Mesenchymal stem cell (in vitro differentiated cells and primary cell): ENCODE measurements at regions not wholly inside any gene's neighbourhood (a gene's known extent, or its start where the extent isn't known, plus 50 kb on each side); places are given as distances from the start of the nearest gene placed in this dataset.
A peak's percentile ranks its signal among the peaks of the same experiment; 100 is the strongest.

Experiments
- DNase-seq: peaks from one replicate; pipeline ENCODE4 v3.0.0-alpha.2; 2013
- H2AFZ ChIP-seq: one replicate; pipeline ENCODE4 v1.6.1; 2013; ENCODE audit warnings: low read depth, mild to moderate bottlenecking, control low read depth, inconsistent platforms, low read length, moderate library complexity
- H2AK5ac ChIP-seq: 2 replicates; pipeline ENCODE4 v1.6.1; 2013; ENCODE audit warnings: low read length, moderate library complexity, mild to moderate bottlenecking, inconsistent platforms; ENCODE audit not compliant: severe bottlenecking
- H2BK120ac ChIP-seq: one replicate; pipeline ENCODE4 v1.6.1; 2013; ENCODE audit warnings: low read depth, mild to moderate bottlenecking, inconsistent platforms, low read length, moderate library complexity
- H2BK12ac ChIP-seq, 2 experiments: one replicate each; pipeline ENCODE4 v1.6.1; 2013; ENCODE audit warnings: inconsistent platforms in 2 of 2, low read length in 2 of 2, mild to moderate bottlenecking in 2 of 2, moderate library complexity in 2 of 2, control low read depth in 1 of 2
- H2BK15ac ChIP-seq: one replicate; pipeline ENCODE4 v1.6.1; 2013; ENCODE audit warnings: mild to moderate bottlenecking, low read depth, inconsistent platforms; ENCODE audit not compliant: poor library complexity, severe bottlenecking
- H2BK5ac ChIP-seq: 2 replicates; pipeline ENCODE4 v1.6.1; 2013; ENCODE audit warnings: low read depth, mild to moderate bottlenecking, low read length, control low read depth, inconsistent platforms; ENCODE audit not compliant: poor library complexity, severe bottlenecking
- H3K14ac ChIP-seq, 2 experiments: one replicate each; pipeline ENCODE4 v1.6.1; 2013; ENCODE audit warnings: inconsistent platforms in 2 of 2, low read length in 2 of 2, control low read depth in 1 of 2, mild to moderate bottlenecking in 1 of 2, moderate library complexity in 1 of 2
- H3K18ac ChIP-seq, 2 experiments: one replicate each; pipeline ENCODE4 v1.6.1; 2013; ENCODE audit warnings: inconsistent platforms in 2 of 2, low read length in 2 of 2, control low read depth in 1 of 2, low read depth in 1 of 2, mild to moderate bottlenecking in 1 of 2
- H3K23ac ChIP-seq, 2 experiments: one replicate each; pipeline ENCODE4 v1.6.1; 2013; ENCODE audit warnings: inconsistent platforms in 2 of 2, low read length in 2 of 2, mild to moderate bottlenecking in 2 of 2, moderate library complexity in 2 of 2, control low read depth in 1 of 2
- H3K27ac ChIP-seq: 2 replicates; pipeline ENCODE4 v1.5.1; 2013; ENCODE audit warnings: mild to moderate bottlenecking, moderate library complexity, low read length, control low read depth, inconsistent platforms; ENCODE audit not compliant: poor library complexity, severe bottlenecking
- H3K27me3 ChIP-seq, 2 experiments: 2 replicates each; pipeline versions ENCODE4 v1.6.1 to v1.7.0; 2013; ENCODE audit warnings: low read length in 2 of 2, mild to moderate bottlenecking in 2 of 2, moderate library complexity in 2 of 2, control low read depth in 1 of 2, inconsistent platforms in 1 of 2; ENCODE audit not compliant: control insufficient read depth in 1 of 2, insufficient read depth in 1 of 2
- H3K36me3 ChIP-seq, 2 experiments: 2 replicates each; pipeline versions ENCODE4 v1.6.1 to v1.7.0; 2013; ENCODE audit warnings: low read length in 2 of 2, control low read depth in 1 of 2, inconsistent platforms in 1 of 2, low read depth in 1 of 2, mild to moderate bottlenecking in 1 of 2; ENCODE audit not compliant: insufficient read depth in 2 of 2, control insufficient read depth in 1 of 2
- H3K4ac ChIP-seq, 2 experiments: one replicate each; pipeline ENCODE4 v1.6.1; 2013; ENCODE audit warnings: inconsistent platforms in 2 of 2, low read length in 2 of 2, mild to moderate bottlenecking in 2 of 2, moderate library complexity in 2 of 2, control low read depth in 1 of 2, low read depth in 1 of 2
- H3K4me1 ChIP-seq: 2 replicates; pipeline ENCODE4 v1.6.1; 2013; ENCODE audit warnings: low read depth, low read length, control low read depth; ENCODE audit not compliant: control insufficient read depth, insufficient read depth
- H3K4me2 ChIP-seq: 2 replicates; pipeline ENCODE4 v1.6.1; 2013; ENCODE audit warnings: low read length, mild to moderate bottlenecking, inconsistent platforms; ENCODE audit not compliant: poor library complexity, severe bottlenecking
- H3K4me3 ChIP-seq, 2 experiments: 2 replicates each; pipeline versions ENCODE4 v1.5.1 to v1.7.0; 2013; ENCODE audit warnings: low read length in 2 of 2, mild to moderate bottlenecking in 2 of 2, control low read depth in 1 of 2, low read depth in 1 of 2; ENCODE audit not compliant: insufficient read depth in 1 of 2
- H3K79me1 ChIP-seq: replicated peaks from 2 replicates; pipeline ENCODE4 v1.6.1; 2013; ENCODE audit warnings: mild to moderate bottlenecking, control low read depth, low read length, inconsistent platforms; ENCODE audit not compliant: poor library complexity, severe bottlenecking
- H3K9ac ChIP-seq: 2 replicates; pipeline ENCODE4 v1.7.0; 2013; ENCODE audit warnings: mild to moderate bottlenecking, low read length, moderate library complexity
- H3K9me3 ChIP-seq: 2 replicates; pipeline ENCODE4 v1.7.0; 2013; ENCODE audit warnings: mild to moderate bottlenecking, low read length; ENCODE audit not compliant: control insufficient read depth
- H4K8ac ChIP-seq: one replicate; pipeline ENCODE4 v1.6.1; 2013; ENCODE audit warnings: inconsistent platforms, mild to moderate bottlenecking, low read length, moderate library complexity
- H4K91ac ChIP-seq: one replicate; pipeline ENCODE4 v1.6.1; 2013; ENCODE audit warnings: mild to moderate bottlenecking, low read length, inconsistent platforms
- WGBS: methylation state at CpG from one replicate; pipeline ENCODE4 v1.1.7; 2013; ENCODE audit warnings: mixed read lengths; 5-methylcytosine and 5-hydroxymethylcytosine counted together

DNA sequence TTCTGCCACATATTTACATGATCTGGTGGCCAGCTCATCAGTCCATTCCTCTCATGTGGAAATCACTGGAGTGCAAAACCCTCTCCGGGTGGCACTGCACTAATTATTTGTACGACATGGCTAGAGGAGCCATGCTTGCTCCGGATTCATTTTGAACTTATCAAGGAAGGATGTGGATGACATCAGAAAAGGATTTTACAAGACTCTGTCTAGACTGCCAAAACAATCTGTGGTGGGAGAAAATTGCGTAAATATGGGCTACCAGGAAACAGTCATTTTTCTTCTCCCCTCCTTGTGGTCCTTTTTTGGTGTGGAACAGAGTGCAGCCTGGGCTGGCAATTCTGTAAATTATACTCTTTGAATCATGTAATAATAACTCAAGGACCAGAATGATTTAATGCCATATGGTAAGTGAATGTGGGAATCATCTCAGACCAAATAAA, 123.4 kb upstream of the IFNE start:
- Histone ChIP-seq H4K91ac (no peak overlapping the region), H3K4me2 (no peak overlapping the region), H3K14ac (no peak overlapping the region), H3K36me3 (no peaks in the 10 kb centered on the region), H2AFZ (peak overlapping the region; percentile 19), H3K4ac (no peak overlapping the region), H3K18ac (no peak overlapping the region), H3K9me3 (no peaks in the 10 kb centered on the region), H2BK15ac (no peak overlapping the region), H4K8ac (no peak overlapping the region), H3K23ac (no peak overlapping the region), H3K79me1 (no peaks in the 10 kb centered on the region), H3K27me3 (no peaks in the 10 kb centered on the region), H3K4me3 (peak overlapping the region in 1 of 2 experiments; percentile 12), H3K9ac (peak overlapping the region; percentile 64), H2BK120ac (peak overlapping the region; percentile 1), H3K4me1 (no peaks in the 10 kb centered on the region), H2BK12ac (no peak overlapping the region), H3K27ac (no peak overlapping the region), H2AK5ac (no peak overlapping the region), H2BK5ac (no peak overlapping the region)
- peak; percentile 72 for DNase-seq
- WGBS, result 79% methylated on average over 4 of the region's 4 CpGs

DNA sequence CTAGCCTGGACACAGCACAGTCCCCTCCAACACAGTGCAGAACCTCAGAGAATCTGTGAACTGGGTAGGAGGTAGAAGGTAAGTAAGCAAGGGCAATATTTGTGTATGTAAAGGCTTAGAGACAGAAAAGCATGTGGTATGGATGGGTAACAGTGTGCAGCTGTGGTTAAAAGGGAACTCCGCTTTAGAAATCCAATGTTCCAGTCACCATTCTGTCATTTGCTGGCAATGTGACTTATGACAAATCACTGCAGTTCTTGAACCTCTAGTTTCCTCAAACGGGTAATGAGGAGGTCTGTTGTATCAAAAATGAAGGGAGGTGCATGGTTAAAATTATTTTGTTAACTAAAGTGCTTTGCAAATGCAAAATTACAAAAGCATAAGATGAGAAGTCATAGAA, 125.5 kb upstream of the IFNE start:
- H3K9ac ChIP-seq, result no peak overlapping the region
- no peak overlapping the region for H3K18ac ChIP-seq
- H3K27me3 ChIP-seq, result no peaks in the 10 kb centered on the region
- no peaks in the 10 kb centered on the region for H3K79me1 ChIP-seq
- no peak overlapping the region for H3K14ac ChIP-seq
- H2BK120ac ChIP-seq, result no peak overlapping the region
- no peak overlapping the region for H3K23ac ChIP-seq
- no peak overlapping the region for H3K27ac ChIP-seq
- peak overlapping the region; percentile 7 for H4K91ac ChIP-seq
- H3K4me1 ChIP-seq, result no peaks in the 10 kb centered on the region
- H2AFZ ChIP-seq, result no peak overlapping the region
- no peak overlapping the region for H3K4me2 ChIP-seq
- no peak overlapping the region for H3K4me3 ChIP-seq
- no peaks in the 10 kb centered on the region for H3K9me3 ChIP-seq
- H2AK5ac ChIP-seq, result no peak overlapping the region
- H3K36me3 ChIP-seq, result no peaks in the 10 kb centered on the region
- H2BK12ac ChIP-seq, result no peak overlapping the region
- H2BK15ac ChIP-seq, result no peak overlapping the region
- no peak overlapping the region for H4K8ac ChIP-seq
- WGBS, result 79% methylated on average over 2 of the region's 2 CpGs
- no peak overlapping the region for H3K4ac ChIP-seq
- no peak for DNase-seq
- H2BK5ac ChIP-seq, result no peak overlapping the region

DNA sequence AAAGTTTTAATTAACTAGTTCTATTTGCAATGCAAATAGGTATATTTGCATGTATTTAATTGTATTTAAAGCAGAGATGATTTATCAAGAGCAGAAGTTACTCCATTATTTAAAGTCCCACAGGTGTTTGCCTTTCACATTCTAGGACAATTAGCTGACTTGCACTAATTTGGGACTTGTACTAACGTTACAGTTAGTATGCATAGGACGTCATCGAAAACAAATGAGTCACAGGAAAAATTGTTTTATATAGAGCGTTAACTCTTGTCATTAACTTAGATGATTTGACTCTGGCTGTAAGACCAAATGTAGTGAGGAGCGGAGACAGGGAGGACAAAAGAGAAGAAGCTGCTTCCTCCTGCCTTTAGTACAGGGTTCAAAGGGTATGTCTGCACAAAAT, 126.1 kb upstream of the IFNE start:
- Histone ChIP-seq H3K4me2 (no peak overlapping the region), H3K4me3 (no peak overlapping the region), H2AFZ (no peak overlapping the region), H2BK15ac (no peak overlapping the region), H3K18ac (no peak overlapping the region), H3K4me1 (no peaks in the 10 kb centered on the region), H3K79me1 (no peaks in the 10 kb centered on the region), H2BK12ac (no peak overlapping the region), H3K9ac (no peak overlapping the region), H3K4ac (no peak overlapping the region), H3K27me3 (no peaks in the 10 kb centered on the region), H3K36me3 (no peaks in the 10 kb centered on the region), H2BK120ac (no peak overlapping the region), H3K14ac (no peak overlapping the region), H3K27ac (no peak overlapping the region), H4K91ac (no peak overlapping the region), H2AK5ac (no peak overlapping the region), H3K9me3 (no peaks in the 10 kb centered on the region), H2BK5ac (no peak overlapping the region), H4K8ac (no peak overlapping the region), H3K23ac (no peak overlapping the region)
- DNase-seq, result no peak
- WGBS, result 93% methylated on average over 5 of the region's 5 CpGs

DNA sequence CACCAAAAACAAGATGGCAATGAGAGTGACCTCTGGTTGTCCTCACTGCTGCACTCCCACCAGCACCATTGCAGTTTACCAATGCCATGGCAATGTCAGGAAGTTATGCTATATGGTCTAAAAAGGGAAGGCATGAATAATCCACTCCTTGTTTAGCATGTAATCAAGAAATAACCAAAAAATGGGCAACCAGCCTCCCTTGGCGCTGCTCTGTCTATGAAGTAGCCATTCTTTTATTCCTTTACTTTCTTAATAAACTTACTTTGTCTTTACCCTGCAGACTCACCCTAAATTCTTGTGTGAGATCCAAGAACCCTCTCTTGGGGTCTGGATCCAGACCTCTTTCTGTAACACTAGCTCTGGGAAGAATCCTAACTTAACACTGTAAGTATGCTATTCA, 127.4 kb upstream of the IFNE start:
- H3K27me3 ChIP-seq, result no peaks in the 10 kb centered on the region
- no peak overlapping the region for H2BK15ac ChIP-seq
- no peaks in the 10 kb centered on the region for H3K36me3 ChIP-seq

More for the DNA sequence above, 127.4 kb upstream of the IFNE start:
- DNase-seq, result no peak
- Histone ChIP-seq H3K18ac (no peak overlapping the region), H2AK5ac (no peak overlapping the region), H2BK12ac (no peak overlapping the region), H2BK120ac (no peak overlapping the region), H3K9me3 (no peaks in the 10 kb centered on the region), H4K8ac (no peak overlapping the region), H3K27ac (no peak overlapping the region), H3K4me1 (no peaks in the 10 kb centered on the region), H3K79me1 (no peaks in the 10 kb centered on the region), H2BK5ac (no peak overlapping the region), H3K4ac (no peak overlapping the region), H3K9ac (no peak overlapping the region), H3K4me3 (no peak overlapping the region), H3K23ac (no peak overlapping the region), H2AFZ (no peak overlapping the region), H3K14ac (no peak overlapping the region), H4K91ac (no peak overlapping the region), H3K4me2 (no peak overlapping the region)
- WGBS, result 100% methylated on average over 1 of the region's 1 CpG
